Lung (tissue), 11 donors: ENCODE measurements at regions not wholly inside any gene's neighbourhood (a gene's known extent, or its start where the extent isn't known, plus 50 kb on each side); places are given as distances from the start of the nearest gene placed in this dataset.

ENCODE experiments used
- ATAC-seq: fragments of 200-7000 bp; cut with Tn5 transposase; one replicate; pipeline ENCODE4 v1.9.1; 2020; ENCODE audit warnings: moderate number of reproducible peaks; ENCODE audit not compliant: insufficient read depth, low FRiP score
- DNase-seq, 3 donors: peaks; one replicate each; pipeline ENCODE4 v3.0.0-alpha.2; 2013 to 2017
- H3K27ac ChIP-seq, 2 donors: one replicate each; pipeline ENCODE4 v1.5.1; 2013; ENCODE audit warnings: mild to moderate bottlenecking in 2 of 2, moderate library complexity in 2 of 2, control low read depth in 1 of 2, inconsistent platforms in 1 of 2, low read depth in 1 of 2, low read length in 1 of 2
- H3K27me3 ChIP-seq, 3 donors: one replicate each; pipeline ENCODE4 v1.5.1; 2013; ENCODE audit warnings: low read length in 2 of 3; ENCODE audit not compliant: control insufficient read depth in 3 of 3, insufficient read depth in 3 of 3
- H3K36me3 ChIP-seq, 4 donors: one replicate each; pipeline ENCODE4 v1.5.1; 2013; ENCODE audit warnings: low read length in 4 of 4, mild to moderate bottlenecking in 1 of 4, moderate library complexity in 1 of 4; ENCODE audit not compliant: control insufficient read depth in 4 of 4, insufficient read depth in 4 of 4
- H3K4me1 ChIP-seq, 5 donors: one replicate each; pipeline ENCODE4 v1.5.1; 2013; ENCODE audit warnings: low read length in 5 of 5, mild to moderate bottlenecking in 2 of 5, moderate library complexity in 1 of 5; ENCODE audit not compliant: control insufficient read depth in 5 of 5, insufficient read depth in 5 of 5
- H3K4me3 ChIP-seq: one replicate; pipeline ENCODE4 v1.5.1; 2013; ENCODE audit warnings: mild to moderate bottlenecking, control low read depth, moderate library complexity
- H3K9ac ChIP-seq, 2 donors: one replicate each; pipeline ENCODE4 v1.5.1; 2013; ENCODE audit warnings: low read length in 2 of 2, control low read depth in 1 of 2; ENCODE audit not compliant: insufficient read depth in 1 of 2
- H3K9me3 ChIP-seq, 4 donors: one replicate each; pipeline ENCODE4 v1.5.1; 2013; ENCODE audit warnings: low read length in 3 of 4, mild to moderate bottlenecking in 1 of 4, moderate library complexity in 1 of 4; ENCODE audit not compliant: control insufficient read depth in 4 of 4, insufficient read depth in 3 of 4
- WGBS, 2 donors: extraction: QIAGEN DNeasy Blood & Tissue Kit; methylation state at CpG; one replicate each; pipeline ENCODE4 v1.1.7; 2013; 5-methylcytosine and 5-hydroxymethylcytosine counted together
- TF ChIP-seq, protein P1 (sequence below): IDR thresholded peaks from 2 replicates; pipeline ENCODE4 v1.5.1; 2012; ENCODE audit warnings: mild to moderate bottlenecking; ENCODE audit errors: control extremely low read depth, extremely low read depth
- donor health status: control.
- donor health status: control.
- donor health status: Bipolar disorder and iron deficiency.
- donor health status: healthy.
- donor health status: DM: yes; HTN: yes; CAD: no.

DNA sequence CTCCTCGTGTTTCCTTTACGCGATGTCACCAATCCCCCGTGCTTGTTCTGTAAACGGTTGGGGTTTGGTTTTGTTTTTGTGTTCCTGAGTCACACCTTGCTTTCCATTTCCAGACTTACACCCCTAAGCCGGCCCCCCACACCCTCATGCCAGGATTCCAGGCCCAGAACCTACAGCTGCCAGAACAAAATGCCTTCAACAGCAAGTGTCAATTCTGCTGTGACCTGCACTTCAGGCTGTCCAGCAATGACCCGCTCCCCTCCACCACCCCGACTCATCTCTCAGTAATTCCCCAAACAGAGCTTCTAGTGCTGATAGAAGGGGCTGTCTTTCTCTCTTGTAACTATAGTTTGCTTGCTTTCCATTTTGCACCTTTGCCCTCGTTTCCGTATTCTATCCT, 722.1 kb upstream of the CELF2 start:
- no peak overlapping the region for H3K4me3 ChIP-seq
- 70 to 74% methylated on average over 10 of the region's 10 CpGs for WGBS, 2 donors
- H3K4me1 ChIP-seq = peaks cover 0 to 19% (median 10%) of the 10 kb centered on the region in 5 donors
- ATAC-seq = no peak
- H3K27me3 ChIP-seq = no peaks in the 10 kb centered on the region
- H3K9me3 ChIP-seq = peaks cover 0 to 2% (median 0%) of the 10 kb centered on the region in 4 donors
- H3K36me3 ChIP-seq = no peaks in the 10 kb centered on the region
- H3K9ac ChIP-seq = no peak overlapping the region
- TF ChIP-seq, protein P1, sequence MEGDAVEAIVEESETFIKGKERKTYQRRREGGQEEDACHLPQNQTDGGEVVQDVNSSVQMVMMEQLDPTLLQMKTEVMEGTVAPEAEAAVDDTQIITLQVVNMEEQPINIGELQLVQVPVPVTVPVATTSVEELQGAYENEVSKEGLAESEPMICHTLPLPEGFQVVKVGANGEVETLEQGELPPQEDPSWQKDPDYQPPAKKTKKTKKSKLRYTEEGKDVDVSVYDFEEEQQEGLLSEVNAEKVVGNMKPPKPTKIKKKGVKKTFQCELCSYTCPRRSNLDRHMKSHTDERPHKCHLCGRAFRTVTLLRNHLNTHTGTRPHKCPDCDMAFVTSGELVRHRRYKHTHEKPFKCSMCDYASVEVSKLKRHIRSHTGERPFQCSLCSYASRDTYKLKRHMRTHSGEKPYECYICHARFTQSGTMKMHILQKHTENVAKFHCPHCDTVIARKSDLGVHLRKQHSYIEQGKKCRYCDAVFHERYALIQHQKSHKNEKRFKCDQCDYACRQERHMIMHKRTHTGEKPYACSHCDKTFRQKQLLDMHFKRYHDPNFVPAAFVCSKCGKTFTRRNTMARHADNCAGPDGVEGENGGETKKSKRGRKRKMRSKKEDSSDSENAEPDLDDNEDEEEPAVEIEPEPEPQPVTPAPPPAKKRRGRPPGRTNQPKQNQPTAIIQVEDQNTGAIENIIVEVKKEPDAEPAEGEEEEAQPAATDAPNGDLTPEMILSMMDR = no peak
- H3K27ac ChIP-seq = no peak overlapping the region
- no peak for DNase-seq

DNA sequence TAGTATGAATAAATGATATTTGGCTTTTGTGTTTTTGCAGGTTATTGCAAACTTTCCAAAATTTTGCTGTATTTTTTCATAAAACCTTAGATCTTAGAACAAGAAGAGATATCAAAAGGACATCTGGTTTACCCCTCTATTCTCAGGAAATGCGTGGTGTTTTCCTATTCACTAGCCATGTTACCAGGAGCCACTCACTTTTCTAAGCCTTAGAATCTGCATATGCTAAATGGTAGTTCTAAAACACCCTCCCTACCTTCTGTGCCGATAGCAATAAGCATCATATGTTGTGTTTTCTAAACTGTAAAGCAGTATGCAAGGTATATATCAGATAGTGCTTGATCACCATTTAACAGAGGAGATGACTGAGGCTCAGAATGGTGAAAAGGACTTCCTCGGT, 715.0 kb upstream of the CELF2 start:
- WGBS, 2 donors = 80 to 88% methylated on average over 3 of the region's 3 CpGs
- Histone ChIP-seq H3K27ac (no peak overlapping the region), H3K4me3 (no peak overlapping the region), H3K9me3 (no peaks in the 10 kb centered on the region), H3K27me3 (no peaks in the 10 kb centered on the region), H3K9ac (no peak overlapping the region), H3K4me1 (no peaks in the 10 kb centered on the region), H3K36me3 (no peaks in the 10 kb centered on the region)
- TF ChIP-seq, protein P1 = no peak
- no peak for DNase-seq
- no peak for ATAC-seq

DNA sequence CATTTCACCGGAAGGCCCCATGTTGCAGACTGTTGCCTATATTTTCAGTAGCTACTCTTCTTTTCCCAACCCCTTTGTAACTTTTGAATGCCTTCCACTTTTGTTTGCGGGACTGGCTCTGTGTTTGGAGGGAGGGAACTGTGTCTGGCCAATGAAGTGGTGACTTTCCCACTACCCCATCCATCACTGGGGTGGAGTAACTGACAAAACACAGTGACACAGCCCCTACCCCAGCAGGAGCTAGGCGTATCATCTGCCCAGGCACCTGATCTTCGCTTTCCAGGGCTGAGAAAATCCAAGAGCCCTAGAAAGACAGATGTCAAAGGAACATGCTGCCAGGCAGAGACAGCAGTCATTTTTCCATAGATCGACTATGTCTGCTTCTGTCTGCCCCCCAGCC, 710.6 kb upstream of the CELF2 start:
- Histone ChIP-seq H3K27me3 (no peaks in the 10 kb centered on the region), H3K36me3 (no peaks in the 10 kb centered on the region), H3K27ac (no peak overlapping the region), H3K4me3 (no peak overlapping the region), H3K9me3 (no peaks in the 10 kb centered on the region), H3K9ac (no peak overlapping the region), H3K4me1 (no peaks in the 10 kb centered on the region)
- WGBS, 2 donors = 92 to 93% methylated on average over 5 of the region's 5 CpGs
- DNase-seq = no peak
- TF ChIP-seq, protein P1 = no peak
- no peak for ATAC-seq

DNA sequence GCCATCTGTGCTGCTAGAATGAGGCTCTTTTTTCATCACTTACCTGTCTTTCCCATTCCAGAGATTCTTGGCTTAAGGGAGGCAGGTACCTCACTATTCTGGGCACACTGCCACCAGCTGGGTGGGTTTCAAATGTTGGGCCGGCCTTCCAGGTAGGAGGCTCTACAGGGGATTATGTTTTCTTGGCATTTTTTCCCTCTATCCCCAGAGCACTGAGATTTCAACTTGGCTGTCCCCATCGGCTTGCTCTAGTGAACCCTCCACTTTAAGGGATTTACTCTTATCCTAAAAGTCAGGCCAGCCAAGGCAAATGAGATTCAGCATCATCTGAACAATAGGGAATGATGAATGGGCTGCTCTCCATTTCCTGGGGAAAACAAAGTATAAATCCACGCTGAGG, 710.1 kb upstream of the CELF2 start:
- Histone ChIP-seq H3K4me1 (no peaks in the 10 kb centered on the region), H3K27ac (no peak overlapping the region), H3K9ac (no peak overlapping the region), H3K27me3 (no peaks in the 10 kb centered on the region), H3K36me3 (no peaks in the 10 kb centered on the region), H3K4me3 (no peak overlapping the region), H3K9me3 (no peaks in the 10 kb centered on the region)
- WGBS, 2 donors = 55 to 63% methylated on average over 3 of the region's 3 CpGs
- DNase-seq (no peak), ATAC-seq (no peak)
- TF ChIP-seq, protein P1 = no peak
